GM23338 (cell line): ENCODE measurements at regions not wholly inside any gene's neighbourhood (a gene's known extent, or its start where the extent isn't known, plus 50 kb on each side); places are given as distances from the start of the nearest gene placed in this dataset.

ENCODE experiments used
- ATAC-seq: fragments of 200-7000 bp; cut with Tn5 transposase; 3 replicates; pipeline ENCODE4 v1.9.1; 2020
- DNase-seq: peaks from one replicate; pipeline ENCODE4 v3.0.0-alpha.2; 2015; ENCODE audit warnings: low spot score
- H2AFZ ChIP-seq: fragments of 200-600 bp; sonication (generic); 2 replicates; pipeline ENCODE4 v1.8.0; 2016; ENCODE audit warnings: antibody characterized with exemption, mild to moderate bottlenecking, moderate library complexity
- H3F3A ChIP-seq: fragments of 200-600 bp; sonication (generic); replicated peaks from 2 replicates; pipeline ENCODE4 v1.8.0; 2017; ENCODE audit warnings: antibody characterized with exemption, mixed run types, low read depth
- H3K27ac ChIP-seq: fragments of 200-600 bp; sonication (generic); 2 replicates; pipeline ENCODE4 v1.6.1; 2016; ENCODE audit warnings: low read depth
- H3K27me3 ChIP-seq: fragments of 200-600 bp; sonication (generic); 2 replicates; pipeline ENCODE4 v1.8.0; 2016; ENCODE audit warnings: mild to moderate bottlenecking, mixed run types, moderate library complexity; ENCODE audit not compliant: insufficient read depth
- H3K36me3 ChIP-seq: fragments of 200-600 bp; sonication (generic); 2 replicates; pipeline ENCODE4 v1.8.0; 2016; ENCODE audit warnings: mild to moderate bottlenecking; ENCODE audit not compliant: insufficient read depth
- H3K4me1 ChIP-seq: fragments of 200-600 bp; sonication (generic); 2 replicates; pipeline ENCODE4 v1.8.0; 2016; ENCODE audit warnings: mild to moderate bottlenecking, moderate library complexity; ENCODE audit not compliant: insufficient read depth
- H3K4me2 ChIP-seq: fragments of 200-600 bp; sonication (generic); 2 replicates; pipeline ENCODE4 v1.7.1; 2017; ENCODE audit warnings: mixed run types
- H3K4me3 ChIP-seq: fragments of 200-600 bp; sonication (generic); 2 replicates; pipeline ENCODE4 v1.6.1; 2016; ENCODE audit warnings: mixed run types
- H3K79me2 ChIP-seq: fragments of 200-600 bp; sonication (generic); replicated peaks from 2 replicates; pipeline ENCODE4 v1.8.0; 2017; ENCODE audit warnings: mild to moderate bottlenecking; ENCODE audit not compliant: insufficient read depth
- H3K9me2 ChIP-seq: fragments of 200-600 bp; sonication (generic); 2 replicates; pipeline ENCODE4 v1.8.0; 2017; ENCODE audit not compliant: insufficient read depth
- H4K20me1 ChIP-seq: fragments of 200-600 bp; sonication (generic); replicated peaks from 2 replicates; pipeline ENCODE4 v1.8.0; 2017; ENCODE audit warnings: mild to moderate bottlenecking; ENCODE audit not compliant: insufficient read depth
- H3K27ac Mint-ChIP-seq: 2 replicates; pipeline ENCODE4 v1.8.0; 2020; ENCODE audit warnings: inconsistent platforms, mild to moderate bottlenecking, moderate library complexity, mixed read lengths
- H3K27me3 Mint-ChIP-seq: 3 replicates; pipeline ENCODE4 v1.8.0; 2022; ENCODE audit warnings: low read depth, mild to moderate bottlenecking, moderate library complexity, mixed read lengths, inconsistent platforms; ENCODE audit not compliant: insufficient read depth, poor library complexity
- H3K36me3 Mint-ChIP-seq: 3 replicates; pipeline ENCODE4 v1.8.0; 2021; ENCODE audit warnings: low read depth, mild to moderate bottlenecking, inconsistent platforms, moderate library complexity, mixed read lengths
- H3K4me1 Mint-ChIP-seq: 3 replicates; pipeline ENCODE4 v1.8.0; 2020; ENCODE audit warnings: mild to moderate bottlenecking, inconsistent platforms, mixed read lengths
- H3K4me3 Mint-ChIP-seq: 3 replicates; pipeline ENCODE4 v1.8.0; 2021; ENCODE audit warnings: moderate library complexity, mild to moderate bottlenecking, inconsistent platforms, mixed read lengths
- H3K9me3 Mint-ChIP-seq: 3 replicates; pipeline ENCODE4 v1.8.0; 2020; ENCODE audit warnings: moderate library complexity, mild to moderate bottlenecking, inconsistent platforms, mixed read lengths
- CREB1 ChIP-seq: fragments of 250-450 bp; sonication (Bioruptor Pico); IDR thresholded peaks from 2 replicates; pipeline ENCODE4 v1.5.0; 2020; ENCODE audit warnings: low read depth, mild to moderate bottlenecking, moderate library complexity
- CTCF ChIP-seq, 2 experiments: fragments of 200-600 bp in 1 of 2; sonication (generic) in 1 of 2; conservative IDR thresholded peaks; 2 replicates each; pipeline versions ENCODE4 v1.5.1 to v1.6.1; 2016 to 2017; ENCODE audit warnings: antibody characterized with exemption in 2 of 2, low read depth in 2 of 2, mild to moderate bottlenecking in 2 of 2, moderate library complexity in 1 of 2
- EZH2 ChIP-seq: fragments of 200-600 bp; sonication (generic); IDR thresholded peaks from one replicate; pipeline ENCODE4 v1.8.0; 2017; ENCODE audit warnings: antibody characterized with exemption, mild to moderate bottlenecking, low read depth; ENCODE audit not compliant: unreplicated experiment
- EZH2phosphoT487 ChIP-seq: fragments of 200-600 bp; sonication (generic); IDR thresholded peaks from one replicate; pipeline ENCODE4 v1.8.1; 2018; ENCODE audit warnings: antibody characterized with exemption; ENCODE audit not compliant: unreplicated experiment
- JUNB ChIP-seq: IDR thresholded peaks from one replicate; pipeline ENCODE4 v1.6.1; 2016; ENCODE audit warnings: antibody characterized with exemption; ENCODE audit not compliant: unreplicated experiment
- NANOG ChIP-seq: IDR thresholded peaks from 2 replicates; pipeline ENCODE4 v1.6.1; 2016; ENCODE audit warnings: antibody characterized with exemption, borderline replicate concordance
- POLR2AphosphoS5 ChIP-seq: IDR thresholded peaks from 2 replicates; pipeline ENCODE4 v1.6.1; 2016; ENCODE audit warnings: antibody characterized with exemption, low read depth
- STAT1 ChIP-seq: IDR thresholded peaks from one replicate; pipeline ENCODE4 v1.6.1; 2016; ENCODE audit warnings: antibody characterized with exemption; ENCODE audit not compliant: unreplicated experiment
- ZNF114 ChIP-seq: fragments of 250-450 bp; sonication (Bioruptor Pico); IDR thresholded peaks from 2 replicates; pipeline ENCODE4 v1.5.0; 2020; ENCODE audit warnings: mild to moderate bottlenecking, moderate library complexity
- ZNF331 ChIP-seq: fragments of 250-450 bp; sonication (Bioruptor Pico); IDR thresholded peaks from 2 replicates; pipeline ENCODE4 v1.5.0; 2020; ENCODE audit warnings: low read depth, mild to moderate bottlenecking, moderate library complexity
- TF ChIP-seq, protein P1 (sequence below): fragments of 250-450 bp; sonication (Bioruptor Pico); IDR thresholded peaks from 2 replicates; pipeline ENCODE4 v1.5.0; 2020; ENCODE audit warnings: mild to moderate bottlenecking, moderate library complexity
- TF ChIP-seq, protein P2 (sequence below): IDR thresholded peaks from one replicate; pipeline ENCODE4 v1.6.1; 2018; ENCODE audit warnings: antibody characterized with exemption; ENCODE audit not compliant: unreplicated experiment
- TF ChIP-seq, protein P3 (sequence below): IDR thresholded peaks from 2 replicates; pipeline ENCODE4 v1.6.1; 2016; ENCODE audit warnings: antibody characterized with exemption

DNA sequence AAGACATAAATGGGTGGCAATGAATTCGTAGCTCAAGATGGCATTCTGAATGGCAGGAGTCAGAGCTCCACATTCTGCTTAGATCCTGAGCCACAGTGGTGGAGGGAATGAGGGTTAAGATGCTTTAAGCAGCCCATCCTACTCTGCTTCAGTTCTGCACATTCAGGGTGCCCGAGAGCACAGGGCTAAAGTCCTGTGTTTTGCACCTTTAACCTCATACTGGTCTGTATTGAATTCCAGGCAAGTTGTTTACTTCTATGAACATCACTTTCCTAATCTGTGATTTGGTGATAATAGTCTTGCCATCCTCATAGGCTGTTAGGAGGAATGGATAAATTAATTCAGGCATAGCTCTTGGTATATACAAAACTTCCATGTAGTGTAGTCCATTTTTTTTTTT lies 321.6 kb upstream of the CD180 start:
- peaks cover 2% of the 10 kb centered on the region for H3K27me3 Mint-ChIP-seq
- Histone ChIP-seq H3F3A (no peaks in the 10 kb centered on the region), H4K20me1 (no peaks in the 10 kb centered on the region; the same call in 1 of the 2 replicates), H2AFZ (no peak overlapping the region), H3K36me3 (no peaks in the 10 kb centered on the region), H3K27me3 (no peaks in the 10 kb centered on the region), H3K4me3 (no peak overlapping the region), H3K79me2 (no peaks in the 10 kb centered on the region), H3K27ac (no peak overlapping the region), H3K4me1 (no peaks in the 10 kb centered on the region), H3K4me2 (no peak overlapping the region), H3K9me2 (no peaks in the 10 kb centered on the region)
- TF ChIP-seq NANOG = no peak
- TF ChIP-seq, protein P1, sequence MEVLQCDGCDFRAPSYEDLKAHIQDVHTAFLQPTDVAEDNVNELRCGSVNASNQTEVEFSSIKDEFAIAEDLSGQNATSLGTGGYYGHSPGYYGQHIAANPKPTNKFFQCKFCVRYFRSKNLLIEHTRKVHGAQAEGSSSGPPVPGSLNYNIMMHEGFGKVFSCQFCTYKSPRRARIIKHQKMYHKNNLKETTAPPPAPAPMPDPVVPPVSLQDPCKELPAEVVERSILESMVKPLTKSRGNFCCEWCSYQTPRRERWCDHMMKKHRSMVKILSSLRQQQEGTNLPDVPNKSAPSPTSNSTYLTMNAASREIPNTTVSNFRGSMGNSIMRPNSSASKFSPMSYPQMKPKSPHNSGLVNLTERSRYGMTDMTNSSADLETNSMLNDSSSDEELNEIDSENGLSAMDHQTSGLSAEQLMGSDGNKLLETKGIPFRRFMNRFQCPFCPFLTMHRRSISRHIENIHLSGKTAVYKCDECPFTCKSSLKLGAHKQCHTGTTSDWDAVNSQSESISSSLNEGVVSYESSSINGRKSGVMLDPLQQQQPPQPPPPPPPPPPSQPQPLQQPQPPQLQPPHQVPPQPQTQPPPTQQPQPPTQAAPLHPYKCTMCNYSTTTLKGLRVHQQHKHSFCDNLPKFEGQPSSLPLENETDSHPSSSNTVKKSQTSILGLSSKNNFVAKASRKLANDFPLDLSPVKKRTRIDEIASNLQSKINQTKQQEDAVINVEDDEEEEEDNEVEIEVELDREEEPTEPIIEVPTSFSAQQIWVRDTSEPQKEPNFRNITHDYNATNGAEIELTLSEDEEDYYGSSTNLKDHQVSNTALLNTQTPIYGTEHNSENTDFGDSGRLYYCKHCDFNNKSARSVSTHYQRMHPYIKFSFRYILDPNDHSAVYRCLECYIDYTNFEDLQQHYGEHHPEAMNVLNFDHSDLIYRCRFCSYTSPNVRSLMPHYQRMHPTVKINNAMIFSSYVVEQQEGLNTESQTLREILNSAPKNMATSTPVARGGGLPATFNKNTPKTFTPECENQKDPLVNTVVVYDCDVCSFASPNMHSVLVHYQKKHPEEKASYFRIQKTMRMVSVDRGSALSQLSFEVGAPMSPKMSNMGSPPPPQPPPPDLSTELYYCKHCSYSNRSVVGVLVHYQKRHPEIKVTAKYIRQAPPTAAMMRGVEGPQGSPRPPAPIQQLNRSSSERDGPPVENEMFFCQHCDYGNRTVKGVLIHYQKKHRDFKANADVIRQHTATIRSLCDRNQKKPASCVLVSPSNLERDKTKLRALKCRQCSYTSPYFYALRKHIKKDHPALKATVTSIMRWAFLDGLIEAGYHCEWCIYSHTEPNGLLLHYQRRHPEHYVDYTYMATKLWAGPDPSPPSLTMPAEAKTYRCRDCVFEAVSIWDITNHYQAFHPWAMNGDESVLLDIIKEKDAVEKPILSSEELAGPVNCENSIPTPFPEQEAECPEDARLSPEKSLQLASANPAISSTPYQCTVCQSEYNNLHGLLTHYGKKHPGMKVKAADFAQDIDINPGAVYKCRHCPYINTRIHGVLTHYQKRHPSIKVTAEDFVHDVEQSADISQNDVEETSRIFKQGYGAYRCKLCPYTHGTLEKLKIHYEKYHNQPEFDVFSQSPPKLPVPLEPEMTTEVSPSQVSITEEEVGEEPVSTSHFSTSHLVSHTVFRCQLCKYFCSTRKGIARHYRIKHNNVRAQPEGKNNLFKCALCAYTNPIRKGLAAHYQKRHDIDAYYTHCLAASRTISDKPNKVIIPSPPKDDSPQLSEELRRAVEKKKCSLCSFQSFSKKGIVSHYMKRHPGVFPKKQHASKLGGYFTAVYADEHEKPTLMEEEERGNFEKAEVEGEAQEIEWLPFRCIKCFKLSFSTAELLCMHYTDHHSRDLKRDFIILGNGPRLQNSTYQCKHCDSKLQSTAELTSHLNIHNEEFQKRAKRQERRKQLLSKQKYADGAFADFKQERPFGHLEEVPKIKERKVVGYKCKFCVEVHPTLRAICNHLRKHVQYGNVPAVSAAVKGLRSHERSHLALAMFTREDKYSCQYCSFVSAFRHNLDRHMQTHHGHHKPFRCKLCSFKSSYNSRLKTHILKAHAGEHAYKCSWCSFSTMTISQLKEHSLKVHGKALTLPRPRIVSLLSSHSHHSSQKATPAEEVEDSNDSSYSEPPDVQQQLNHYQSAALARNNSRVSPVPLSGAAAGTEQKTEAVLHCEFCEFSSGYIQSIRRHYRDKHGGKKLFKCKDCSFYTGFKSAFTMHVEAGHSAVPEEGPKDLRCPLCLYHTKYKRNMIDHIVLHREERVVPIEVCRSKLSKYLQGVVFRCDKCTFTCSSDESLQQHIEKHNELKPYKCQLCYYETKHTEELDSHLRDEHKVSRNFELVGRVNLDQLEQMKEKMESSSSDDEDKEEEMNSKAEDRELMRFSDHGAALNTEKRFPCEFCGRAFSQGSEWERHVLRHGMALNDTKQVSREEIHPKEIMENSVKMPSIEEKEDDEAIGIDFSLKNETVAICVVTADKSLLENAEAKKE (CRISPR knock-in tag) = no peak
- TF ChIP-seq JUNB = no peak
- TF ChIP-seq, protein P2, sequence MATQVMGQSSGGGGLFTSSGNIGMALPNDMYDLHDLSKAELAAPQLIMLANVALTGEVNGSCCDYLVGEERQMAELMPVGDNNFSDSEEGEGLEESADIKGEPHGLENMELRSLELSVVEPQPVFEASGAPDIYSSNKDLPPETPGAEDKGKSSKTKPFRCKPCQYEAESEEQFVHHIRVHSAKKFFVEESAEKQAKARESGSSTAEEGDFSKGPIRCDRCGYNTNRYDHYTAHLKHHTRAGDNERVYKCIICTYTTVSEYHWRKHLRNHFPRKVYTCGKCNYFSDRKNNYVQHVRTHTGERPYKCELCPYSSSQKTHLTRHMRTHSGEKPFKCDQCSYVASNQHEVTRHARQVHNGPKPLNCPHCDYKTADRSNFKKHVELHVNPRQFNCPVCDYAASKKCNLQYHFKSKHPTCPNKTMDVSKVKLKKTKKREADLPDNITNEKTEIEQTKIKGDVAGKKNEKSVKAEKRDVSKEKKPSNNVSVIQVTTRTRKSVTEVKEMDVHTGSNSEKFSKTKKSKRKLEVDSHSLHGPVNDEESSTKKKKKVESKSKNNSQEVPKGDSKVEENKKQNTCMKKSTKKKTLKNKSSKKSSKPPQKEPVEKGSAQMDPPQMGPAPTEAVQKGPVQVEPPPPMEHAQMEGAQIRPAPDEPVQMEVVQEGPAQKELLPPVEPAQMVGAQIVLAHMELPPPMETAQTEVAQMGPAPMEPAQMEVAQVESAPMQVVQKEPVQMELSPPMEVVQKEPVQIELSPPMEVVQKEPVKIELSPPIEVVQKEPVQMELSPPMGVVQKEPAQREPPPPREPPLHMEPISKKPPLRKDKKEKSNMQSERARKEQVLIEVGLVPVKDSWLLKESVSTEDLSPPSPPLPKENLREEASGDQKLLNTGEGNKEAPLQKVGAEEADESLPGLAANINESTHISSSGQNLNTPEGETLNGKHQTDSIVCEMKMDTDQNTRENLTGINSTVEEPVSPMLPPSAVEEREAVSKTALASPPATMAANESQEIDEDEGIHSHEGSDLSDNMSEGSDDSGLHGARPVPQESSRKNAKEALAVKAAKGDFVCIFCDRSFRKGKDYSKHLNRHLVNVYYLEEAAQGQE = no peak
- no peak for TF ChIP-seq STAT1
- TF ChIP-seq POLR2AphosphoS5 = no peak
- TF ChIP-seq, protein P3, sequence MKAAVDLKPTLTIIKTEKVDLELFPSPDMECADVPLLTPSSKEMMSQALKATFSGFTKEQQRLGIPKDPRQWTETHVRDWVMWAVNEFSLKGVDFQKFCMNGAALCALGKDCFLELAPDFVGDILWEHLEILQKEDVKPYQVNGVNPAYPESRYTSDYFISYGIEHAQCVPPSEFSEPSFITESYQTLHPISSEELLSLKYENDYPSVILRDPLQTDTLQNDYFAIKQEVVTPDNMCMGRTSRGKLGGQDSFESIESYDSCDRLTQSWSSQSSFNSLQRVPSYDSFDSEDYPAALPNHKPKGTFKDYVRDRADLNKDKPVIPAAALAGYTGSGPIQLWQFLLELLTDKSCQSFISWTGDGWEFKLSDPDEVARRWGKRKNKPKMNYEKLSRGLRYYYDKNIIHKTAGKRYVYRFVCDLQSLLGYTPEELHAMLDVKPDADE = no peak
- TF ChIP-seq ZNF114 (CRISPR knock-in tag) = no peak
- no peak for TF ChIP-seq ZNF331 (CRISPR knock-in tag)
- TF ChIP-seq CTCF (conservative IDR thresholded peaks at IDR 0.05; ENCODE audit: low read depth in 2 of 2) = no peak
- no peak for TF ChIP-seq EZH2phosphoT487
- no peak for TF ChIP-seq CREB1
- no peak for TF ChIP-seq EZH2
- DNase-seq (no peak), ATAC-seq (no peak)
- no peak overlapping the region for H3K4me3 Mint-ChIP-seq
- H3K4me1 Mint-ChIP-seq = no peaks in the 10 kb centered on the region
- H3K9me3 Mint-ChIP-seq = no peaks in the 10 kb centered on the region
- H3K36me3 Mint-ChIP-seq = no peaks in the 10 kb centered on the region
- no peak overlapping the region for H3K27ac Mint-ChIP-seq
